ENCODE measurements at regions not wholly inside any gene's neighbourhood (a gene's known extent, or its start where the extent isn't known, plus 50 kb on each side); places are given as distances from the start of the nearest gene placed in this dataset.

DNA sequence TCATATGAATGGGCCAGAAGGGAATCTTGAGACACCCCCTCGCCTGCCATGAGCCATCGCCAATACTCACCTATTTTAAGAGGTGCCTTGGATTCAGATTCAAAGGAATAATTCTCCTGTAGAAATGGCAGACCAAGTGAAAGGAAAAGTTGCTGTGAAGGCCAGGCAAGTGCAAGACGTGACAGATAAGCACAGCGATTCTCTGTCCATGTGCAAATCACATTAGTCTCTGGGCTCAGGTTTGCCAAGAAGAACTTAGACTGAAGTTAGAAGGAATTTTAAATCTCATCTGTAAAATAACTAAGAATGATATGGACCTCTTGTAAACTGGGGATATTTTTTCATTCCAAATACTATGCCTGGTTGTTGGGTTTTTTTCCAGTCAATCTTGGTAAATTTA is 173.6 kb downstream of the UACA start:
- no peak overlapping the region for H3K4me3 ChIP-seq (ENCODE audit: low read depth, low read length, poor library complexity, severe bottlenecking)
- no TSS peak for BruUV-seq (replicated peaks)

GRCh38 chr15:70589221-70589620 is 174.1 kb downstream of the UACA start:
- intact Hi-C loops (cut with micrococcal nuclease; ENCODE audit: unreplicated experiment) = no loop called here
- Histone ChIP-seq H3K36me3 (ENCODE audit: insufficient read depth, low read length) (no peaks in the 10 kb centered on the region), H3K27ac (ENCODE audit: low read depth, low read length, poor library complexity, severe bottlenecking) (no peak overlapping the region), H2AFZ (ENCODE audit: low read length) (no peak overlapping the region), H3K9me3 (ENCODE audit: low read length) (0 out of 2 replicates have a peak, but pooled peaks cover 5% of the 10 kb centered on the region), H3K4me3 (ENCODE audit: low read depth, low read length, poor library complexity, severe bottlenecking) (no peak overlapping the region), H3K79me2 (ENCODE audit: insufficient read depth, low read depth, low read length) (no peaks in the 10 kb centered on the region), H3K4me1 (ENCODE audit: insufficient read depth, low read length, poor library complexity, severe bottlenecking) (no peaks in the 10 kb centered on the region), H3K9me2 (ENCODE audit: insufficient read depth, low read length) (no peaks in the 10 kb centered on the region), H3K4me2 (ENCODE audit: low read length) (no peak overlapping the region), H4K20me1 (ENCODE audit: insufficient read depth, low read length) (no peaks in the 10 kb centered on the region)
- no peak for TF ChIP-seq EZH2phosphoT487 (IDR thresholded peaks at IDR 0.05; ENCODE audit: borderline replicate concordance, low read depth, low read length)
- TF ChIP-seq, protein P1, sequence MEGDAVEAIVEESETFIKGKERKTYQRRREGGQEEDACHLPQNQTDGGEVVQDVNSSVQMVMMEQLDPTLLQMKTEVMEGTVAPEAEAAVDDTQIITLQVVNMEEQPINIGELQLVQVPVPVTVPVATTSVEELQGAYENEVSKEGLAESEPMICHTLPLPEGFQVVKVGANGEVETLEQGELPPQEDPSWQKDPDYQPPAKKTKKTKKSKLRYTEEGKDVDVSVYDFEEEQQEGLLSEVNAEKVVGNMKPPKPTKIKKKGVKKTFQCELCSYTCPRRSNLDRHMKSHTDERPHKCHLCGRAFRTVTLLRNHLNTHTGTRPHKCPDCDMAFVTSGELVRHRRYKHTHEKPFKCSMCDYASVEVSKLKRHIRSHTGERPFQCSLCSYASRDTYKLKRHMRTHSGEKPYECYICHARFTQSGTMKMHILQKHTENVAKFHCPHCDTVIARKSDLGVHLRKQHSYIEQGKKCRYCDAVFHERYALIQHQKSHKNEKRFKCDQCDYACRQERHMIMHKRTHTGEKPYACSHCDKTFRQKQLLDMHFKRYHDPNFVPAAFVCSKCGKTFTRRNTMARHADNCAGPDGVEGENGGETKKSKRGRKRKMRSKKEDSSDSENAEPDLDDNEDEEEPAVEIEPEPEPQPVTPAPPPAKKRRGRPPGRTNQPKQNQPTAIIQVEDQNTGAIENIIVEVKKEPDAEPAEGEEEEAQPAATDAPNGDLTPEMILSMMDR (conservative IDR thresholded peaks at IDR 0.05; ENCODE audit: low read length) = no peak
- BruUV-seq (replicated peaks) = no TSS peak
- POLR2A ChIA-PET = no interaction called here
- CTCF ChIA-PET (ENCODE audit: unreplicated experiment) = no interaction called here
- no peak for DNase-seq (ENCODE audit: low spot score)

More for the DNA sequence above, 173.6 kb downstream of the UACA start:
- H3K27ac ChIP-seq (ENCODE audit: low read depth, low read length, poor library complexity, severe bottlenecking) = no peak overlapping the region
- 0 out of 2 replicates have a peak, but pooled peaks cover 6% of the 10 kb centered on the region for H3K9me3 ChIP-seq (ENCODE audit: low read length)
- CTCF ChIA-PET (ENCODE audit: unreplicated experiment) = no interaction called here
- no peak overlapping the region for H3K4me2 ChIP-seq (ENCODE audit: low read length)
- no peaks in the 10 kb centered on the region for H3K4me1 ChIP-seq (ENCODE audit: insufficient read depth, low read length, poor library complexity, severe bottlenecking)
- no peaks in the 10 kb centered on the region for H3K36me3 ChIP-seq (ENCODE audit: insufficient read depth, low read length)
- DNase-seq (ENCODE audit: low spot score) = no peak
- TF ChIP-seq, protein P1 (conservative IDR thresholded peaks at IDR 0.05; ENCODE audit: low read length) = no peak
- no peak for TF ChIP-seq EZH2phosphoT487 (IDR thresholded peaks at IDR 0.05; ENCODE audit: borderline replicate concordance, low read depth, low read length)
- no peaks in the 10 kb centered on the region for H3K9me2 ChIP-seq (ENCODE audit: insufficient read depth, low read length)
- POLR2A ChIA-PET = no interaction called here
- no peaks in the 10 kb centered on the region for H3K79me2 ChIP-seq (ENCODE audit: insufficient read depth, low read depth, low read length)
- no peak overlapping the region for H2AFZ ChIP-seq (ENCODE audit: low read length)
- no peaks in the 10 kb centered on the region for H4K20me1 ChIP-seq (ENCODE audit: insufficient read depth, low read length)
- intact Hi-C loops (cut with micrococcal nuclease; ENCODE audit: unreplicated experiment) = no loop called here

DNA sequence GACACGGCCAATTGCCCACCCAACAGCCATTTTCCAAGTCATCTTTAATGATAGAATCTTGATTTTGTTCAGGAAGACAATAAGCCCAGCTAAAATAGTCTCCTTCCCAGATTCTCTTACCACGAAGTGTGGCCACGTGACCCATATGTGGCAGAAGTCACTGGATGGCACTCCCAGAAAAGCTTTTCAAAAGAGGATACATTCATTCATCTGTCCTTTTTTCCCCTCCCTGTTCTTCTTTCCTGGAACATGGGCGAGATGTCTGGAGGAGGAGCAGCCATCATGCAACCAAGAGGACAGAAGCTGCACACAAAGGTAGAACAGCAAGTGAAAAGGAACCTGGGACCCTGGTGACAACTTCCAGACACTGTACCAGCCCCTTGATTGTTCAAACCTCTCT is 174.7 kb downstream of the UACA start:
- intact Hi-C loops (cut with micrococcal nuclease; ENCODE audit: unreplicated experiment) = no loop called here
- no peak for TF ChIP-seq EZH2phosphoT487 (IDR thresholded peaks at IDR 0.05; ENCODE audit: borderline replicate concordance, low read depth, low read length)
- TF ChIP-seq, protein P1 (conservative IDR thresholded peaks at IDR 0.05; ENCODE audit: low read length) = no peak
- no peaks in the 10 kb centered on the region for H3K36me3 ChIP-seq (ENCODE audit: insufficient read depth, low read length)
- H3K27ac ChIP-seq (ENCODE audit: low read depth, low read length, poor library complexity, severe bottlenecking) = no peak overlapping the region
- H3K4me1 ChIP-seq (ENCODE audit: insufficient read depth, low read length, poor library complexity, severe bottlenecking) = no peaks in the 10 kb centered on the region
- no TSS peak for BruUV-seq (replicated peaks)
- H3K79me2 ChIP-seq (ENCODE audit: insufficient read depth, low read depth, low read length) = no peaks in the 10 kb centered on the region
- DNase-seq (ENCODE audit: low spot score) = no peak
- H4K20me1 ChIP-seq (ENCODE audit: insufficient read depth, low read length) = no peaks in the 10 kb centered on the region
- H3K4me3 ChIP-seq (ENCODE audit: low read depth, low read length, poor library complexity, severe bottlenecking) = no peak overlapping the region
- no peak overlapping the region for H2AFZ ChIP-seq (ENCODE audit: low read length)
- H3K9me3 ChIP-seq (ENCODE audit: low read length) = no peaks in the 10 kb centered on the region
- H3K4me2 ChIP-seq (ENCODE audit: low read length) = no peak overlapping the region
- CTCF ChIA-PET (ENCODE audit: unreplicated experiment) = no interaction called here
- no peaks in the 10 kb centered on the region for H3K9me2 ChIP-seq (ENCODE audit: insufficient read depth, low read length)
- POLR2A ChIA-PET = no interaction called here

Data from OCI-LY7 (cell line).